H9 (cell line): ENCODE measurements at regions not wholly inside any gene's neighbourhood (a gene's known extent, or its start where the extent isn't known, plus 50 kb on each side); places are given as distances from the start of the nearest gene placed in this dataset.

Experiments used
- DNase-seq: peaks from one replicate; pipeline ENCODE4 v3.0.0-alpha.2; 2017
- H2AFZ ChIP-seq: one replicate; pipeline ENCODE4 v1.6.1; 2013; ENCODE audit warnings: mild to moderate bottlenecking, low read length, control low read depth, moderate library complexity
- H2AK5ac ChIP-seq: 2 replicates; pipeline ENCODE4 v1.6.1; 2013; ENCODE audit warnings: low read length, control low read depth, mixed read lengths; ENCODE audit not compliant: insufficient read length
- H2BK120ac ChIP-seq: one replicate; pipeline ENCODE4 v1.6.1; 2013; ENCODE audit warnings: low read depth, mild to moderate bottlenecking, low read length, control low read depth, inconsistent platforms; ENCODE audit not compliant: poor library complexity, severe bottlenecking
- H2BK12ac ChIP-seq: 2 replicates; pipeline ENCODE4 v1.6.1; 2013; ENCODE audit warnings: low read length, control low read depth, mixed read lengths, low read depth; ENCODE audit not compliant: insufficient read length
- H2BK15ac ChIP-seq: 2 replicates; pipeline ENCODE4 v1.6.1; 2013; ENCODE audit warnings: low read depth, low read length, control low read depth
- H2BK20ac ChIP-seq: one replicate; pipeline ENCODE4 v1.6.1; 2013; ENCODE audit warnings: low read depth, mild to moderate bottlenecking, low read length, control low read depth, inconsistent platforms; ENCODE audit not compliant: poor library complexity, severe bottlenecking
- H2BK5ac ChIP-seq: 2 replicates; pipeline ENCODE4 v1.6.1; 2013; ENCODE audit warnings: low read length, control low read depth, mixed read lengths; ENCODE audit not compliant: insufficient read length
- H3K14ac ChIP-seq: 2 replicates; pipeline ENCODE4 v1.6.1; 2013; ENCODE audit warnings: low read length, control low read depth; ENCODE audit not compliant: insufficient read depth
- H3K18ac ChIP-seq: 2 replicates; pipeline ENCODE4 v1.6.1; 2013; ENCODE audit warnings: low read depth, mild to moderate bottlenecking, mixed read lengths, low read length, control low read depth; ENCODE audit not compliant: insufficient read length
- H3K23ac ChIP-seq: 2 replicates; pipeline ENCODE4 v1.6.1; 2013; ENCODE audit warnings: low read length, control low read depth, mixed read lengths, low read depth; ENCODE audit not compliant: insufficient read length
- H3K23me2 ChIP-seq: 2 replicates; pipeline ENCODE4 v1.6.1; 2013; ENCODE audit warnings: low read depth, mild to moderate bottlenecking, mixed read lengths, low read length, control low read depth; ENCODE audit not compliant: insufficient read length, poor library complexity, severe bottlenecking
- H3K27ac ChIP-seq: 2 replicates; pipeline ENCODE4 v1.5.1; 2013; ENCODE audit warnings: low read length, control low read depth, mixed read lengths, low read depth; ENCODE audit not compliant: insufficient read length
- H3K27me3 ChIP-seq: 2 replicates; pipeline ENCODE4 v1.6.1; 2013; ENCODE audit warnings: low read length, control low read depth, inconsistent platforms; ENCODE audit not compliant: insufficient read depth
- H3K4ac ChIP-seq: 2 replicates; pipeline ENCODE4 v1.6.1; 2013; ENCODE audit warnings: low read depth, mild to moderate bottlenecking, control low read depth, inconsistent platforms, low read length, moderate library complexity
- H3K4me1 ChIP-seq: 2 replicates; pipeline ENCODE4 v1.6.1; 2013; ENCODE audit warnings: low read length, control low read depth, inconsistent platforms; ENCODE audit not compliant: insufficient read depth
- H3K4me2 ChIP-seq: 2 replicates; pipeline ENCODE4 v1.6.1; 2013; ENCODE audit warnings: low read length, control low read depth, mixed read lengths; ENCODE audit not compliant: insufficient read length, insufficient read depth
- H3K56ac ChIP-seq: 2 replicates; pipeline ENCODE4 v1.6.1; 2013; ENCODE audit warnings: low read depth, mild to moderate bottlenecking, mixed read lengths, low read length, control low read depth; ENCODE audit not compliant: insufficient read length
- H3K79me1 ChIP-seq: 2 replicates; pipeline ENCODE4 v1.6.1; 2013; ENCODE audit warnings: low read depth, mild to moderate bottlenecking, moderate library complexity, low read length, control low read depth, inconsistent platforms; ENCODE audit not compliant: insufficient read depth, poor library complexity, severe bottlenecking
- H3K79me2 ChIP-seq: 2 replicates; pipeline ENCODE4 v1.6.1; 2013; ENCODE audit warnings: low read length, control low read depth, inconsistent platforms; ENCODE audit not compliant: insufficient read depth
- H3K9ac ChIP-seq: 2 replicates; pipeline ENCODE4 v1.6.1; 2013; ENCODE audit warnings: low read length, control low read depth, mixed read lengths; ENCODE audit not compliant: insufficient read length; ENCODE audit errors: extremely low read depth
- H3K9me3 ChIP-seq: one replicate; pipeline ENCODE4 v1.6.1; 2013; ENCODE audit warnings: low read depth, low read length, inconsistent platforms; ENCODE audit not compliant: control insufficient read depth
- H3T11ph ChIP-seq: one replicate; pipeline ENCODE4 v1.6.1; 2013; ENCODE audit warnings: mild to moderate bottlenecking, low read length, control low read depth, inconsistent platforms
- H4K20me1 ChIP-seq: one replicate; pipeline ENCODE4 v1.6.1; 2013; ENCODE audit not compliant: control insufficient read depth, insufficient read length, insufficient read depth
- H4K5ac ChIP-seq: 2 replicates; pipeline ENCODE4 v1.6.1; 2013; ENCODE audit warnings: low read depth, mild to moderate bottlenecking, mixed read lengths, low read length, control low read depth; ENCODE audit not compliant: insufficient read length
- H4K8ac ChIP-seq: replicated peaks from 2 replicates; pipeline ENCODE4 v1.6.1; 2013; ENCODE audit warnings: low read length, control low read depth, mixed read lengths, low read depth; ENCODE audit not compliant: insufficient read length
- H4K91ac ChIP-seq: 2 replicates; pipeline ENCODE4 v1.6.1; 2013; ENCODE audit warnings: low read depth, mild to moderate bottlenecking, moderate library complexity, mixed read lengths, low read length, control low read depth; ENCODE audit not compliant: insufficient read length
- H3K27ac Mint-ChIP-seq, 3 experiments: 2 replicates in 2 of 3; 3 replicates in 1 of 3; pipeline ENCODE4 v1.8.0; 2020 to 2021; ENCODE audit warnings: mixed read lengths in 3 of 3, mild to moderate bottlenecking in 1 of 3, moderate library complexity in 1 of 3
- H3K27me3 Mint-ChIP-seq: 2 replicates; pipeline ENCODE4 v1.8.0; 2021; ENCODE audit warnings: low read depth, mild to moderate bottlenecking, moderate library complexity, mixed read lengths
- H3K36me3 Mint-ChIP-seq, 3 experiments: 2 replicates in 2 of 3; 3 replicates in 1 of 3; pipeline ENCODE4 v1.8.0; 2020 to 2021; ENCODE audit warnings: low read depth in 3 of 3, mixed read lengths in 3 of 3; ENCODE audit not compliant: insufficient read depth in 1 of 3
- H3K4me1 Mint-ChIP-seq, 2 experiments: 2 replicates each; pipeline ENCODE4 v1.8.0; 2020; ENCODE audit warnings: mixed read lengths in 2 of 2
- H3K4me3 Mint-ChIP-seq, 2 experiments: 2 replicates in 1 of 2; 3 replicates in 1 of 2; pipeline ENCODE4 v1.8.0; 2020 to 2021; ENCODE audit warnings: mild to moderate bottlenecking in 2 of 2, mixed read lengths in 2 of 2, moderate library complexity in 1 of 2
- H3K9me3 Mint-ChIP-seq, 2 experiments: 2 replicates in 1 of 2; 3 replicates in 1 of 2; pipeline ENCODE4 v1.8.0; 2020; ENCODE audit warnings: mild to moderate bottlenecking in 2 of 2, mixed read lengths in 2 of 2, moderate library complexity in 1 of 2
- WGBS: extraction: QIAGEN DNeasy Blood & Tissue Kit; methylation state at CpG from one replicate; pipeline ENCODE4 v1.1.7; 2013; ENCODE audit warnings: missing lambda C conversion rate, low lambda C conversion rate, mixed read lengths; ENCODE audit not compliant: insufficient read length; ENCODE audit errors: extremely low coverage; 5-methylcytosine and 5-hydroxymethylcytosine counted together
- TF ChIP-seq, protein P1 (sequence below): fragments of 200-600 bp; sonication (generic); conservative IDR thresholded peaks from 3 replicates; pipeline ENCODE4 v1.8.0; 2021; ENCODE audit warnings: antibody characterized with exemption, mild to moderate bottlenecking

DNA sequence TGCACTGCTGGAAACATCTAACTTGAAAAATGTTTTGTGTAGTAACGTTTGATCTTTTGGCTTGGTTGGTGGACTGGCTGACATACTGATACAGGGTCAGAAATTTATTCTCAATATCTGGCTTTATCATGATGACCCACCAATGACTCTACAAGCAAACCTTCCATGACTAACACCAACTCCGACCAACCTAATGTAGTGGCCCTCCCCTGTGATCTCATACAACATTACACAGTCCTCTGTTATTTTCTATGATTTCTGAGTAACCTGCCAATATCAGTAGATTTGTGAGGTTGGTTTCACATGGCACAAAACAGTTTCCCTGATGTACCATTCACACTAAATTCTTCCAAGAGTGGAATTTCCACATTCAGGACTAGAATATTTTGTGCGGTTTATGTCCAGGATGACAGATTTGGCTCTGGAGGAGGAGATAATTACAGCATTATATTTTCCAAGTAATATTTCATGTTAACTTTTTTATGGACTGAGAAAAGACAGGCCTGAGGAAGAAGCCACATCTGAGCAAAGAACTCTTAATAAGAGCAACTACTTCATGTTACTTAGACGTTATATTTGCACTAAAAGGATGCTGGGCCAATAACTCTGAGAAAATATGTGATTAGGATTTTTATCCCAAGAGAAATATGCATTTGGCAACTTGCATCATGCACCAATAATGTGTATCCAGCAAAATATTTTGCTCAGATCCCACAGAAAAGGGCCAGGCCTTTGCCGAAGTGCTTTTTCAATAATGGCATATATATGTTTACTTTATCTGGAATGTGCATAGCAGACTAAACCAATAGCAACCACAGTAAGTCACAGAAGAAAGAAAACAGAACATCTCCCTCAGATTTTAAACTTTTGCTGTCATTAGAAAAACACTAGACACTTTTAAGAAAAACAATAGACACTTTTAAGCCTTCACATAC lies 273.4 kb downstream of the KCNN2 start:
- Histone ChIP-seq H2BK120ac (no peak overlapping the region), H3K79me1 (no peaks in the 10 kb centered on the region), H2AFZ (no peak overlapping the region), H3K14ac (no peak overlapping the region), H3K4ac (no peak overlapping the region), H2BK12ac (no peak overlapping the region), H3K27ac (no peak overlapping the region), H2BK15ac (no peak overlapping the region), H3K23ac (no peak overlapping the region), H2AK5ac (no peak overlapping the region), H3T11ph (no peak overlapping the region), H3K9ac (no peak overlapping the region), H3K23me2 (no peaks in the 10 kb centered on the region), H3K9me3 (no peaks in the 10 kb centered on the region), H3K4me2 (no peak overlapping the region), H3K27me3 (no peaks in the 10 kb centered on the region), H3K18ac (no peak overlapping the region), H4K8ac (no peak overlapping the region), H4K91ac (no peak overlapping the region), H2BK20ac (no peak overlapping the region), H3K4me1 (no peaks in the 10 kb centered on the region), H3K56ac (no peak overlapping the region), H2BK5ac (no peak overlapping the region), H3K79me2 (no peaks in the 10 kb centered on the region), H4K20me1 (no peaks in the 10 kb centered on the region), H4K5ac (no peak overlapping the region)
- H3K27me3 Mint-ChIP-seq = no peaks in the 10 kb centered on the region
- no CpG with 5 or more reads among the region's 5 CpGs for WGBS
- no peak overlapping the region for H3K27ac Mint-ChIP-seq
- no peak for DNase-seq
- TF ChIP-seq, protein P1, sequence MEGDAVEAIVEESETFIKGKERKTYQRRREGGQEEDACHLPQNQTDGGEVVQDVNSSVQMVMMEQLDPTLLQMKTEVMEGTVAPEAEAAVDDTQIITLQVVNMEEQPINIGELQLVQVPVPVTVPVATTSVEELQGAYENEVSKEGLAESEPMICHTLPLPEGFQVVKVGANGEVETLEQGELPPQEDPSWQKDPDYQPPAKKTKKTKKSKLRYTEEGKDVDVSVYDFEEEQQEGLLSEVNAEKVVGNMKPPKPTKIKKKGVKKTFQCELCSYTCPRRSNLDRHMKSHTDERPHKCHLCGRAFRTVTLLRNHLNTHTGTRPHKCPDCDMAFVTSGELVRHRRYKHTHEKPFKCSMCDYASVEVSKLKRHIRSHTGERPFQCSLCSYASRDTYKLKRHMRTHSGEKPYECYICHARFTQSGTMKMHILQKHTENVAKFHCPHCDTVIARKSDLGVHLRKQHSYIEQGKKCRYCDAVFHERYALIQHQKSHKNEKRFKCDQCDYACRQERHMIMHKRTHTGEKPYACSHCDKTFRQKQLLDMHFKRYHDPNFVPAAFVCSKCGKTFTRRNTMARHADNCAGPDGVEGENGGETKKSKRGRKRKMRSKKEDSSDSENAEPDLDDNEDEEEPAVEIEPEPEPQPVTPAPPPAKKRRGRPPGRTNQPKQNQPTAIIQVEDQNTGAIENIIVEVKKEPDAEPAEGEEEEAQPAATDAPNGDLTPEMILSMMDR = no peak
- H3K36me3 Mint-ChIP-seq = no peaks in the 10 kb centered on the region; a peak in 1 of 7 replicates
- no peak overlapping the region for H3K4me3 Mint-ChIP-seq
- H3K9me3 Mint-ChIP-seq = peaks cover 0 to 2% of the 10 kb centered on the region in 2 experiments; a peak in 2 of 5 replicates
- H3K4me1 Mint-ChIP-seq = no peaks in the 10 kb centered on the region
